ENCODE measurements at regions not wholly inside any gene's neighbourhood (a gene's known extent, or its start where the extent isn't known, plus 50 kb on each side); places are given as distances from the start of the nearest gene placed in this dataset.
A peak's percentile ranks its signal among the peaks of the same experiment; 100 is the strongest.
"Not testable (repeated sequence)": the region's sequence is repeated elsewhere in the genome, so short reads cannot be mapped to it uniquely, and the experiment has no call there.

DNA sequence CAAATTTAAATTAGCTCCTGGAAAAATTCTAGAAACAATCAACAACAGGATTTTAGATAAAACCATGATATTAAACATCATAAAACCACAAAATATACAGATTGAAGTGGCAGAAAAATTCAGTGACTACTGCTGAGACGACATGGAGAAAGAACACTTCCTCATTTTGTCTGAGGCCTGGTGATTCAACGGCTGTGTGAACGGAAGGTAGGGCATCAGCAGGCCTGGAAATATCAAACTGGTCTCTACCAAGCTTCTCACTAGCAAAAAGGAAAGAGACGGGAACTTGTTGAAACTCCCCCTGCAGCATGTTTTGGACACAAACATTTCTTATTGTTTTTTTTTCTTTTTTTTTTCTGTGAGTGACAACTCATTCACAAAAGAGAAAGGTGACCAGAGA lies 58.0 kb upstream of the AHI1 start:
- peak in 1 of 2 donors; percentile 38 for DNase-seq (ENCODE audit: low read depth in 2 of 2)

DNA sequence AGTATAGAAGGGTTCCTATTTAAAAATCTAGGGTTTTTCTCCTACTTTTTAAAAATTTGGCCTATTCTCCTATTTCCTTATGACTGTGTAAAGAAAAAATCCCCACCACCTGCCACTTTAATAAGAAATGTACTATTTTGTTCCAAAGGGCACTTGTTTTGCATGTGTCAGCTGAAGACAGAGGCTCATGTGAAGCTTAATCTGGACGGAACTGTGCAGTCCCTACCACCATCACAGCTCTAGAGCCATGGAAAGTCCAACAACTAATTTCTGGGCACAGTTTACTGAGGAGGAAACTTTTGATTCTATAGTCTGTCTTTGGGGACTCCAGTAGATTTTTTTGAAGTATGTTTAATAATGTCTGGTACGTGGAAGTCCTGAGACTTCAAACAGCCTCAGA lies 60.0 kb upstream of the AHI1 start:
- DNase-seq (ENCODE audit: low read depth in 2 of 2) = no peak

DNA sequence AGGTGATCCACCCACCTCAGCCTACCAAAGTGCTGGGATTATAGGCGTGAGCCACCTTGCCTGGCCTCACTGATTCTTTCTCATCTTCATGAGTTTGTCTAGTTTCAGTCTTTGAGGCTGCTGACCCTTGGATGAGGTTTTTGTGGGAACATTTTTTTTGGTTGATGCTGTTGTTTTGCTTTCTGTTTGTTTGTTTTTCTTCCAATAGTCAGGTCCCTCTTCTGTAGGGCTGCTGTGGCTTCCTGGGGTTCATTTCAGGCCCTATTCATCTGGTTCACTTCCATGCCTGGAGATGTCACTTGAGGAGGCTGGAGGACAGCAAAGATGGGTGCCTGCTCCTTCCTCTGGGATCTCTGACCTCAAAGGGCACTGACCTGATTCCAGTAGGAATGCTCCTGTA lies 68.1 kb upstream of the AHI1 start:
- not testable (repeated sequence) for DNase-seq (ENCODE audit: low read depth in 2 of 2)

GRCh38 chr6:135566311-135567068 lies 69.0 kb upstream of the AHI1 start:
- DNase-seq (ENCODE audit: low read depth in 2 of 2) = no peak

GRCh38 chr6:135567375-135568083 lies 70.0 kb upstream of the AHI1 start:
- no peak for DNase-seq (ENCODE audit: low read depth in 2 of 2)

- peak; percentile 79 to 96 for DNase-seq (ENCODE audit: low read depth in 2 of 2)
Measured at GRCh38 chr6:135568379-135568778, 70.8 kb upstream of the AHI1 start.

- no peak for DNase-seq (ENCODE audit: low read depth in 2 of 2)
Measured at GRCh38 chr6:135572051-135572450, 74.5 kb upstream of the AHI1 start.

GRCh38 chr6:135575629-135576028 lies 78.1 kb upstream of the AHI1 start:
- DNase-seq (ENCODE audit: low read depth in 2 of 2) = no peak

- no peak for DNase-seq (ENCODE audit: low read depth in 2 of 2)
Measured at GRCh38 chr6:135576055-135576454, 78.5 kb upstream of the AHI1 start.

DNA sequence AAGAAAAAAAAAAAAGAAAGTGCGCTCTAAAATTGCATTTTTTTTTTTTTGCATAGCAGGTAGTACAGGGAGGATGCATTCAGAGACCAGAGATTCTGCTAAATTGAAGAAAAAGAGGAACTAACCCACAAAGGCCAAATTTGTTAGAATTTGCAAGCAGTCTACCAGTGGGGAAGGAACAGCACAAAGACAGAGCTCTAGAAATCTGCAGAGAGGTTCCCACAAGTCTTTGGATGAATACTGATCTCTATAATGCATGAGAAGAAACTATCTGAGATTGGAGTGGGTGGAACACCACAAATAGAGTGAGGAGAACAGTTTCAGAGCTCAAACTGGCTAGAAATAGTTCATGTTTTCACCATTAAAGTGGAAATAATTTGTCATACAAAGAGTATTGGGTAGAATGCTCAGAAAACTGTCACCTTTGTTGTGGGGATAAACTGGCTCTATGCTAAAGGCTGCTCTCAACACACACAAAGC lies 79.6 kb upstream of the AHI1 start:
- no peak for DNase-seq (ENCODE audit: low read depth in 2 of 2)

DNA sequence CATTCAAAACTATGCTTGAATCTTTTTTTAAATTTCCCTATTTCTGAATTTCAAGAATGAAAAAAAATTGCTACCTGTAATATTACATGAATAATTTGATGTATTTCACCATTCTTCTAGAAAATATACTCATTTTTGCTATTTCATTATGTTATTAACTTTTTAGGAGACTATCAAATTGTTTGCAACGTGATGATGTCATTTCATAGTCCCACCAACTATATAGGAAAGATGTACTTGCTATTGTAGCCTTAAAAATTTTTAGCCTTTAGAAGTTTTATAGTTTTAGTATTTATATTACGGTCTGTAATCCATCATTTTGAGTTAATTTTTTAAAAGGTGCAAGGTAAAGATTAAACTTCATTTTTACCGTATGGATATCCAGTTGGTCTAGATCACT lies 81.4 kb upstream of the AHI1 start:
- DNase-seq (ENCODE audit: low read depth in 2 of 2) = no peak

GRCh38 chr6:135581211-135581610 lies 83.7 kb upstream of the AHI1 start:
- no peak for DNase-seq (ENCODE audit: low read depth in 2 of 2)

GRCh38 chr6:135583256-135583761 lies 85.8 kb upstream of the AHI1 start:
- no peak for DNase-seq (ENCODE audit: low read depth in 2 of 2)

GRCh38 chr6:135586388-135586787 lies 88.8 kb upstream of the AHI1 start:
- DNase-seq (ENCODE audit: low read depth in 2 of 2) = no peak

- DNase-seq (ENCODE audit: low read depth in 2 of 2) = no peak
Measured at GRCh38 chr6:135586844-135587243, 89.3 kb upstream of the AHI1 start.

GRCh38 chr6:135592276-135592675 lies 94.7 kb upstream of the AHI1 start:
- DNase-seq (ENCODE audit: low read depth in 2 of 2) = no peak

GRCh38 chr6:135594000-135594399 lies 96.5 kb upstream of the AHI1 start:
- no peak for DNase-seq (ENCODE audit: low read depth in 2 of 2)

DNA sequence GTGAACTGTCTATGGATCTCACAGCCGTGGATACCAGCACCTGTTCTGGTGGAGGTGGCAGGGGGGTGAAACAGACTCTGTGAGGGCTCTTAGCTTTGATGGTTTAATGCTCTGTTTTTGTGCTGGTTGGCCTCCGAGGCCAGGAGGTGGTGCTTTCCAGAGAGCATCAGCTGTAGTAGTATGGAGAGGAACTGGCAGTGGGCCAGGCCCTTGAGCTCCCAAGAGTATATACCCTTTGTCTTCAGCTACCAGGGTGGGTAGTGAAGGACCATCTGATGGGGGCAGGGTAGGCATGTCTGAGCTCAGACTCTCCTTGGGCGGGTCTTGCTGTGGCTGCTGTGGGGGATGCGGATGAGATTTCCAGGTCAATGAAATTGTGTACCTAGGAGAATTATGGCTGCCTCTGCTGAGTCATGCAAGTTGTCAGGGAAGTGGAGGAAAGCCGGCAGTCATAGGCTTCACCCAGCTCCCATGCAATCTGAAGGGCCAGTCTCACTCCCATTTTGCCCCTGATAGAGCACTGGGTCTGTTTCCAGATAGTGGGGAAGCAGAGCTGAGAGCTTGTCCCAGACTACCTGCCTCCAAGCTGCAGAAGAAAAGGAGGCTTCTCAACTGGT lies 102.7 kb upstream of the AHI1 start:
- DNase-seq (ENCODE audit: low read depth in 2 of 2) = no peak

- no peak for DNase-seq (ENCODE audit: low read depth in 2 of 2)
Measured at GRCh38 chr6:135600931-135601330, 103.4 kb upstream of the AHI1 start.

DNA sequence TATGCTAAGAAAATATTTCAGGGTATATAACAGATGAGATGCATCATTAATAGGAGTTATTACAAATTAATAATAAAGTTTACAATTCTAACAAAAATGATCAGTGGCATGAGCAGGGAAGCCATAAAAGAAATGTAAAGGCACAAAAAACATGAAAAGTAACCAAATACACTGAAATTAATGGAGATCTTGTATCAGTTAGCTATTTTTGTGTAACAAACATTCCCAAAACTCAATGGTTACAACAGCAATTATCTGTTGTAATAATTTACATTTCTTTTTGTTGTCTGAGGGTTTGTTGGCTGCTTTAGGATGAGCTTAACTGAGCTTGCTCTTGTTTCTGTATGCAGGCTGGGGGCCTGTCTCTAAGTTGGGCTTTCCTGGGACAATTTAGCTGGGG lies 104.3 kb upstream of the AHI1 start:
- DNase-seq (ENCODE audit: low read depth in 2 of 2) = no peak

GRCh38 chr6:135603249-135603648 lies 105.7 kb upstream of the AHI1 start:
- DNase-seq (ENCODE audit: low read depth in 2 of 2) = no peak

Measured in lung microvascular endothelial cell (primary cell).